ENCODE measurements at regions not wholly inside any gene's neighbourhood (a gene's known extent, or its start where the extent isn't known, plus 50 kb on each side); places are given as distances from the start of the nearest gene placed in this dataset.

DNA sequence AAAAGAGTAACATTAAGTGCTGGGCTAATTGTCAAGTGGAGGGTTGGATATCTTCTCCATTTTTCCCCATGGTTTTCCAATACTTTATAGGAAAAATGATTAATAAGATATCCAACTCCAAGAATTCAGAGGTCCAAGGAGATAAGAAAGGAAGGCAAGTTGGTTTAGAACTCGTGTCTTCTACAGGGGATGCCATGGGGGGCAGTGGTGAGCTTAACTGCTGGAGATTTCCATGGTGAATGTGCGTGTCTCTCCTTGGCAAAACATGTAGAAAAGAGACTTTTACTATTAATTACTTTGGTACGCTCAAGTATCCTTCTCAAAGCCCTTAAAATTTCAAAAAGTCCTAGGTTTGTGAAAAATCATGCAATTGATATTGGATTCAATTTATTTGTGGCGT, 982.9 kb upstream of the RBFOX1 start:
- no peak for DNase-seq

DNA sequence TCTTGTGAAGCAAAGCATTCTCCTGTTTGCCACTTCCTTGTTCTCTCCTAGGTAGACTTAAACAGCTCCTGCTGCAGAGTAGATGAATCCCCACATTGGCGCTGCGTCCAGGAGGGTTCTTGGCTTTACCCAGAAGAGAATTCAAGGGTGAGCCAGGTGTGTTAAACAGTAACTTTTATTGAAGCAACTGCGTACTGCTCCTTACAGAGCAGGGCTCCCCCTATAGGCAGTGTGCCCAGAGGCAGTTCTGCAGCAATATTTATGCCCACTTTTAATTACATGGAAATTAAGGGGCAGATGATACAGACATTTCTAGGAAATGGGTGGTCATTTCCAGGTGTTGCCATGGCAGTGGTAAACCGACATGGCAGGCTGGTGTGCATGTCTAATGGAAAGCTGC, 987.6 kb upstream of the RBFOX1 start:
- DNase-seq: no peak

GRCh38 chr16:6343157-6343556, 989.5 kb upstream of the RBFOX1 start:
- DNase-seq: no peak

GRCh38 chr16:6341981-6342380, 990.7 kb upstream of the RBFOX1 start:
- DNase-seq: no peak

- no peak for DNase-seq
These were observed 997.6 kb upstream of the RBFOX1 start for GRCh38 chr16:6335072-6335471.

- no peak for DNase-seq
These were observed 1000.9 kb upstream of the RBFOX1 start for GRCh38 chr16:6331770-6332169.

DNA sequence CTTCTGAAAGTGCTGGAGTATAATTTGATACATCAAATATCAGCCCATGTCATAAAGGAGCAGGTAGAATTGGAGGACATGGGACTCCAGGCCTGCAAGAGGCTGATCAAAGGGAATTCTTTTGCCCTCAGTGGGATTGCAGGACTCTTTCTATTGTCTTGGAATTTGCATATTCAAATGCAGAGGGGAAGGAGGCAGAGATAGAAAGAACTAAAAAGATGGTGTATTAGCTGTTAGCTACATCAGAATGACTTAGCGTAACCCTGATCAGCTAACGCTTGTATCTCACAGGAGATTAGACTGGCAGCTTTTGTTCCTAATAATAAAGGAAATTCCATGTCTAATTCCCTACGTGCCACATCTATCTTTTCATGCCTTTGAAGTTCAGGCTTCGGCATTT, 1014.7 kb upstream of the RBFOX1 start:
- no peak for DNase-seq

DNA sequence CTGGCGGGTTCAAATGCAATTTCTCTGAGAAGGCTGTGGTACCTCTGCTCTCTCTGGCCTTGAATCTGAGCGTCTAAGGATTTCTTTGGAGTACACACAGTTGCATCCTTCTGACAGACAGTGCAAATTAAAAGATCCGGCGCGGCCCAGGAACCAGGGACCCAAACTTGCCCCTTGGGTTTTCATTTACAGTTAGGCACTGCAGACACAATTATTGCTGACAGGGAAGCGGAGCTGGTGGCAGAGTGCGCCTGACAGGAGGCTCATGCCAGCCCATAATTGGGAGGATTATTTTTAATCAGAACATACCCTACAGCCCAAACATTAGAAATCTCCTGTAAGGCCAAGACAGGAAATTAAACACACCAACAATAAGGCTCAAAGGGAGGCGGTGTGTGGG, 1023.4 kb upstream of the RBFOX1 start:
- no peak for DNase-seq

- DNase-seq: no peak
These were observed 1024.5 kb upstream of the RBFOX1 start for GRCh38 chr16:6308176-6308575.

DNA sequence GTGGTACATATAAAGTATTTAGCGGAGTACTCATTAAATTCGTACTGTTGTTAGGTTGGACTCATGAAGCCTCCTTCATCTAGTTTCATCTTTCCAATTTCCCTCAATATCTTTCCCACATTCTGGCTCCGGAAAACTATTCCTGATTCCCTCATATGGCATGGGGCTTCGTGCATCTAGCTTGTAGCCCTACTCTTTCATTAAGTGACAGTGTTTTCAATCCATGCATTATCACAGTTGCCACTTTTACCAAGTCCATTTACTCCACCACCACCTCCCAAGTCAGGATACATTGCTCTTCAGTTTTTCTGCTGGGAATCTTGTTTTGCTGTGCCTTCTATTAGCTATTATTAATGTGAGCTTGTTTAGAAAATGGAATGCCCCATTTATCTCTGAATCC, 1032.1 kb upstream of the RBFOX1 start:
- DNase-seq: no peak

GRCh38 chr16:6297666-6298410, 1034.8 kb upstream of the RBFOX1 start:
- DNase-seq: no peak

DNA sequence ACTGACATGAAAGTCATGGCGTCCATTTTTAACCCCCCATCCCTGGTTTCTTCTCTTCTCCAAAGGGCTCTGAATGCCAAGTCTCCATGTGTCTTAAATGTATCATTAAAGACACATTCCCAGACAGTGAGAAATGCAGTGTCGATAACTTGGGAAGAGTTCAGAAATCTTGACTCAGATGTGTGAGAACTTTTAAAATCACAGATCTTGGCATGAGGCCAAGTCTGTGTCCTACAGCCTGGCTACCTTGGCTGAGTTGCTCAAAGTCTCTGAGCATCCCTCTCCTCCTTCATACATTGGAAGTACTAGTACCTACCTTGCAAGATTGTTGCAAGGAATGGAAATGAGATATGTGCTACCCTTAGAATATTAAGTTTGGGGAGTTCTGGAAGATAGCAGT, 1046.5 kb upstream of the RBFOX1 start:
- no peak for DNase-seq

DNA sequence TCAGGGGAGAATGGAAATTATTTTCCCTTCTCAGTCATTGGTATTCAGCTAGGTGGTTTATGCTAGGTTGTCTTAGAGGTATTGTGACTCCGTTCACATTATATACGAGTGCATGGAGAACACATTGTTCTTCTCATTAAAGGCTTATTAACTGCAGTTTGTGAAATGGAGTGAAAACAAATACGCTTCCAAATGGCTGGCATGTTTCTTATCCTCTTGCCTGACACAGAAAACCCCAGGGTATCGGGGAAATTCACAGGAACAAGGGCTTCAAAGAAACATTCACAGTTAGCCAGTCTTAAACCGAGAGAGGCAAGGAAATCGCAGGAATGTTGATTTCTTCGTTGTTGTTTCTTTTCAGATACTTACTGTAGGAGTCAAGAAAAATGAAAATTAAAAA, 1047.9 kb upstream of the RBFOX1 start:
- DNase-seq: no peak

DNA sequence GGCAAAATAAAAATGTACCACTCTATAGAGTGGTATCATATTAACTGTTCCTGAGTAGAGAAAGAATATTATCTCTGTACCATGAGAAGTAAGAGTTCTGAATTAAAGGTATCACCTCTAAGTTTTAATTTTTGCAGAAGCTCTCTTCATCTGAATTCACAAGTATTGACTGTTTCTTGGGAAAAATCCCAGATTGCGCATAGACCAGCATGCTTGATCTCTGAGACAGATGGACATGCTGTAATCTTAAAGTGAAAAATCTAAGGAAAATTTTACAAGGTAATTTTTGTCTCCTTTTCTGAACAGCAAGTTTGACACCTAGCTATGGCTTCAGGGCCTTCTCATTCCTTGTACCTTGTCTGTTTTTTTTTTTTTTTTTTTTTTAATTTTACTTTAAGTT, 1050.7 kb upstream of the RBFOX1 start:
- DNase-seq: no peak

DNA sequence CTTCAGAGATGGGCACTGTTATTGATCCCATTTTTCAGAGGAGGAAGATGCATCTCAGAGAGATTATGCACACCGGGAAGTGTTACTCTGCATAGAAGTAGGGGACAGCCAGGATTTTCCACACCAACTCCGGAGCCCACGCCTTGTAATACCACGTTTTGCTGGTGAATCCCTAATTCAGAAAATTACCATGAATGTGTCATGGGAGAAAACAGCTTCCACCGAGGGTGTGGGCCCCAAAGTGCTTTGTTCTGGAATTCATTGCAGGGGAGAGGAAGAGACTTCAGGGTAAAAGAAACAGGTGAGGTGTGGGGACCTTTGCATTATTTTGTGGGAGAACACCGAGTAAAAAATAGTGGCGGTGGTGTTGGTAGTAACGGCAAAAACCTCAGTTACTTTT, 1051.4 kb upstream of the RBFOX1 start:
- DNase-seq: no peak

DNA sequence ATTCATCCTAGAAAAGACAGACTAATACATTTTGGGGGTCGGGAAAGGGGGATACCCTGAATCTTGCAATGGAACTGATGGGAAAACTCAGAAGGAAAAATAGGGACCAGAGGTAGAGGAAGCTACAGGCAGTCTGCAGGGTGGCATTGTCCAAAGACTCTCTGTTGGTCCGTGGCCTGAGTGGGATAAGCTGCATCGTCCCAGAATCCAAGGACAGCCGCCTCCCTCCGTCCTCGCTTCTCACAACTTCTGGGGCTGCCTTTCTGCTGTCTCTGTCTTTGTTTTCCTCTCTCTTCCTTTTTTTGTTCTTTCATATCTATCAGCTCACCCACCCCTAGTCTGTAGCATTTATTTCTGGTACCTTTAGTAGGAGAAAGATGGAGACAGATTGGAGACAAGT, 1052.6 kb upstream of the RBFOX1 start:
- no peak for DNase-seq

GRCh38 chr16:6279286-6279685, 1053.4 kb upstream of the RBFOX1 start:
- DNase-seq: no peak

DNA sequence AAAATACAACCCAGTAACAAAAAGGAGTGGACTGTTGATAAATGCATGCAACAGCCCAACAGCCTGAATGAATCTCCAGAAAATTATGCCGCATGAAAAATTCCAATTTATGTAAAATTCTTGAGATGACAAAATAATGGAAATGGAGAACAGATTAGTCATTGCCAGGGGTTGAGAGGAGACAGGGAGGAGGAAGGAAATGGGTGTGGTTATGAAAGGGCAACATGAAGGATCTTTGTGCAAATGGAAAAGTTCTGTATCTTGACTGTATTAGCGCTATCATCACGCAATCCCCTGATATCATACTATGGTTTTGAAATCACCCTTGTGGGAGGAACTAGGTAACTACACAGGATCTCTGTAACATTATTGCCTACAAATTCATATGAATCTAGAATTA, 1058.3 kb upstream of the RBFOX1 start:
- no peak for DNase-seq

- DNase-seq: no peak
These were observed 1065.0 kb upstream of the RBFOX1 start for GRCh38 chr16:6267682-6268081.

DNA sequence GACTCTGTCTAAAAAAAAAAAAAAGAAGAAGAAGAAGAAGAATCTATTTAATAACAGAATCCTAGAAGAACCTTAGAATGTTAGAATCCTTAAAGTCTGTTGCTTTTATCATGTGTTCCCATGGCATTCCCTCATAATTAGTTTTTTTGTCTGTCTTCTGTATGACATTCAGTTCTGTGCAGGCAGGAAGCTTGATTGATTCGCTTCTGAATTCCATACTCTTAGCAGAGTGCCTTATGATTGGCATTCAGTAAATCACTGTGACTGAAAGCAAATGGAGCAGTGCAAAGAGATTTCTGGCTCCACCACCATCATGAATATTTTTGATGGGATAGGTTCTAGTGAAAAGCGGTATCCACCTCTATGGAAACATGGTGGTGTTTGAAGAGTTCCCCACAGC, 1065.9 kb upstream of the RBFOX1 start:
- no peak for DNase-seq

- no peak for DNase-seq
These were observed 1066.7 kb upstream of the RBFOX1 start for GRCh38 chr16:6265968-6266367.

- DNase-seq: no peak
These were observed 1074.6 kb upstream of the RBFOX1 start for GRCh38 chr16:6258056-6258455.

DNA sequence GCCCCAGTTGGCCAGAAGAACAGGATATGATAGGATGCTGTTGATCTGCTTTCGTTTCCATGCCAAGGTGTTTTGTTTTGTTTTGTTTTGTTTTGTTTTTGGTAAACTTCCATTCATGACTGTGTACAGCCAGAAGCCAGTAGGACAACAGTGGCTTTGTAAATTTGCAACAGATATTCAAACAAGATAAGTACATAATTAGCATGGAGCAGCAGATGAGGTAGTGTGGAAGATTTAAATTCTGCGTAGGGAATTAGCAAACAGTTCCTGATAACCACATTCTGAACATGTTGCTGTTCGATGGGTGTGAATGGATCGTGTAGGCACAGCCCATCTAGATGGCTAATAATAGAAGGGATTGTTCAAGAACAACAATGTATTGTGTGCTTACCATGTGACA, 1080.1 kb upstream of the RBFOX1 start:
- no peak for DNase-seq

DNA sequence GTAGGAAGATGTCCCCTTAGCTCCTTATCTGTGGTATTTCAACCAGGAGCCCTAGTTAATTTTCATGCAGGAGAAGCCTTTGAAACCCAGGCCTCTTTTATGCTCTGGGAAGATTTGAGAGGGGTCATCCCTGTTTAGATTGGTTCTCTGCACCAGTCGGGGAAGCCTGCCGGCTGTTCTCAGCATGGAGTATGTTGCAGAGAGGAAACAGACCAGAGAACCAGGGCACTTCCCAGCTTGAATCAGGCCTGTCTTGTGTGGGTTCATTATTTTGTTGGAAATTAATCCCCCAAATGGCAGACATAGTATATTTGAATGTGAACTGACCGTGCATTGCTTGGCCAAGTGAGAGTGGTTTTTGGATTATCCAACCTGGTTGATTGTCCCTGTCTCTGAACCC, 1082.1 kb upstream of the RBFOX1 start:
- no peak for DNase-seq

DNA sequence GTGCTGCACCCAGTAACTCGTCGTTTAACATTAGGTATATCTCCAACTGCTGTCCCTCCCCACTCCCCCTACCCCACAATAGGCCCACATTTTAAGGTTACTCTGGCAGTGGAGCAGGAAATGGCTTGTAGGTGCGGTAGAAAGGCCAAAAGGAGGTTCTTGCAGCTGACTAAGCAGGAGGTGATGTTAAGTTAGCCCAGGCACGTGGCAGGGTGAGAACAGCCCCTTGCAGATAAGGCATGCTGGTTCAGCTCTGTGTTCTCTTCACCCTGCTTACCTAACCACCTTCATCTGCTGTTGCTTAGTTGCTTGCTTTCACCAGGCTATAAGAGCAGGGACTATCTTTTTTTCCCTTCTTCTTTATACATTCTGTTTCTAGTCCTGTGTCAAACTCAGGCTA, 1082.8 kb upstream of the RBFOX1 start:
- DNase-seq: no peak

DNA sequence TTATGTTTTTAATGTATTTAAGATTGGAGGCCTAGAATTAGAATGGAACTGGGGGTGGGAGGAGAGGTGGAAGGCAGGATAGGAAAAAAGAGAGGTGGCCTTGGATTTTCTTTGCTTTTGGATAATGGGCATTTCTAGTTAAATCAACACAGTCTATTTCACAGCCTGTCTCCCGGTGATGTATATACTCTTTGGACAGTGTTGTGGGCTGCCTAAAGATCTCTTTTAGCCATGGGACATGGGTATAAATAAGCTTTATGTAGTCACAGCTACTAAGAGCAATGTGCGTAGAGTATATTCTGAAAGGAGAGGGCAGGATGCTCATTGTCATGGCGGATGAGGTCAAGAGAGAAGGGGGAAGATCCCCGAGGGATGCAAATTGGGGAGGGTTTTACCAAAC, 1084.4 kb upstream of the RBFOX1 start:
- no peak for DNase-seq
